HFF-Myc (cell line): ENCODE measurements at regions not wholly inside any gene's neighbourhood (a gene's known extent, or its start where the extent isn't known, plus 50 kb on each side); places are given as distances from the start of the nearest gene placed in this dataset.
"Not testable (repeated sequence)": the region's sequence is repeated elsewhere in the genome, so short reads cannot be mapped to it uniquely, and the experiment has no call there.

Source experiments
- DNase-seq: peaks from one replicate; pipeline ENCODE4 v3.0.0-alpha.2; 2011; ENCODE audit warnings: low read depth; ENCODE audit errors: extremely low read depth
- H3K4me3 ChIP-seq: replicated peaks from 2 replicates; pipeline ENCODE4 v1.5.1; 2011; ENCODE audit warnings: low read depth, mild to moderate bottlenecking, control low read depth, low read length
- CTCF ChIP-seq: IDR thresholded peaks from 2 replicates; pipeline ENCODE4 v1.5.1; 2012; ENCODE audit warnings: mild to moderate bottlenecking, low read depth, low read length, control low read depth; ENCODE audit errors: missing control alignments

- no peak for DNase-seq
- TF ChIP-seq CTCF: no peak
- H3K4me3 ChIP-seq: no peak overlapping the region
Observed at GRCh38 chr5:91776249-91776648, 393.1 kb upstream of the ARRDC3 start.

- TF ChIP-seq CTCF: no peak
- no peak for DNase-seq
- H3K4me3 ChIP-seq: no peak overlapping the region
Observed at GRCh38 chr5:91770400-91770799, 387.3 kb upstream of the ARRDC3 start.

DNA sequence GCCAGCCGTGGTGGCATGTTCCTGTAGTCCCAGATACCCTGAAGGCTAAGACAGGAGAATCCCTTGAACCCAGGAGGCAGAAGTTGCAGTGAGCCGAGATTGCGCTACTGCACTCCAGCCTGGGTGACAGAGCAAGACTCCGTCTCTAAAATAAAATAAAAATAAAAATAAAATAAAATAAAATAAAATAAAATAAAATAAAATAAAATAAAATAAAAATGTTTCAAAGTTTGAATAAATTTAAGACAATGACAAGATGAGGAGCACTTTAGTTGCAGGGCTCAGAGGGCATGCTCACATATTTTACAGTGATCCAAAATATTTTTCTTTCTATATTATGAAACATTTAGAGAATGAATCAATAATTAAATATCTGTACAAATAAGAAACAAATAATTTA, 374.3 kb upstream of the ARRDC3 start:
- DNase-seq, H3K4me3 ChIP-seq: not testable (repeated sequence)

DNA sequence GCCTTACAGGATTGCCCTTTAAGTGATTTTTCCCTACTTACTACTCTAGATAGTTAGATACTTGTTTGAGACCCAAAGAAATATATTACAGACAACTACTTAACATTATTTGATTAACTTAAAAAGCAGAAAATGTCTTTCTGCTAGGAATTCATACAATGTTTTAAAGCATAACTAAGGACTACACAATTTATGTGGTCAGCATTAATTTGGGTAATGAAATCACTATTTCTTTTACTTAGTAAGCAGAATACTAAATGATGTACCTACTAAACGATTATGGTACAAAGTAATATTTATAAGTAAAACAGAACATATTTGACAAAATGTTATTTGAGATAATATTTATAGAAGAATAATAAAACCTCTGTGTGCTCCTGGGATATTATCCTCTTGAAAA, 371.9 kb upstream of the ARRDC3 start:
- no peak for TF ChIP-seq CTCF

DNA sequence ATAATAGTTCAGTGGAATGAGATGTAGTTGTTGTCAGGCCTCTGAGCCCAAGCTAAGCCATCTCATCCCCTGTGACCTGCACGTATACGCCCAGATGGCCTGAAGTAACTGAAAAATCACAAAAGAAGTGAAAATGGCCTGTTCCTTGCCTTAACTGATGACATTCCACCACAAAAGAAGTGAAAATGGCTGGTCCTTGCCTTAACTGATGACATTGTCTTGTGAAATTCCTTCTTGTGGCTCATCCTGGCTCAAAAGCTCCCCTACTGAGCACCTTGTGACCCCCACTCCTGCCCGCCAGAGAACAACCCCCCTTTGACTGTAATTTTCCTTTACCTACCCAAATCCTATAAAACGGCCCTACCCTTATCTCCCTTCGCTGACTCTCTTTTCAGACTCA, 361.4 kb upstream of the ARRDC3 start:
- DNase-seq, H3K4me3 ChIP-seq: not testable (repeated sequence)

More for the DNA sequence above, 371.9 kb upstream of the ARRDC3 start:
- no peak overlapping the region for H3K4me3 ChIP-seq
- DNase-seq: no peak

DNA sequence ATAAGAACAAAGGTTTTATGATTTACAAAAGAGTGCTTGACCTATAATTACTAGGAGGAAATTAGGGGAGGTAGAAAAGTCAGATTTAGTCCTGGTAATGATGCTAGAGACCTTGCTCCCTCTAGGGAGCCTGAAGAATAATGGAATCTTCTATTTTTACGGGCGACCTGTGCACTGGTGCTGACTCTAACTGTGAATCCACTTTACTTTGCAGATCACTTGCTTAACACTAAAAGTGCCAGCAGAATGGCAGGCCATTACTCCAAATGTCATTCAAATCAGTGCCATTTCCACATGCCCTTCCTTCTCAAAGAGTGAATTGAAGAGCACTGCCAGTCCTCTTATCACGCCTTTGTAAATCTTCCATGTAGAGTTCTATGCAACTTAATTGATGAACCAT, 359.4 kb upstream of the ARRDC3 start:
- TF ChIP-seq CTCF: no peak

GRCh38 chr5:91741764-91742505, 358.8 kb upstream of the ARRDC3 start:
- H3K4me3 ChIP-seq: no peak overlapping the region
- no peak for TF ChIP-seq CTCF
- no peak for DNase-seq

More for the DNA sequence above, 359.4 kb upstream of the ARRDC3 start:
- no peak overlapping the region for H3K4me3 ChIP-seq
- no peak for DNase-seq

GRCh38 chr5:91730026-91730425, 346.9 kb upstream of the ARRDC3 start:
- no peak overlapping the region for H3K4me3 ChIP-seq
- TF ChIP-seq CTCF: no peak
- DNase-seq: no peak
